ENCODE measurements at regions not wholly inside any gene's neighbourhood (a gene's known extent, or its start where the extent isn't known, plus 50 kb on each side); places are given as distances from the start of the nearest gene placed in this dataset.

GRCh38 chr14:87800216-87800615, 192.8 kb downstream of the GALC start:
- POLR2A ChIA-PET: no interaction called here
- H3K27me3 ChIP-seq (ENCODE audit: control insufficient read depth, insufficient read depth, low read length): no peaks in the 10 kb centered on the region
- H3K27ac ChIP-seq (ENCODE audit: low read depth, low read length): no peak overlapping the region
- TF ChIP-seq CTCF (IDR thresholded peaks at IDR 0.05; ENCODE audit: low read depth, low read length): no peak
- H3K9me3 ChIP-seq (ENCODE audit: control insufficient read depth, insufficient read depth, low read length): peaks cover 15% of the 10 kb centered on the region
- no peak overlapping the region for H3K4me3 ChIP-seq (ENCODE audit: low read depth, low read length)
- CTCF ChIA-PET: no interaction called here
- DNase-seq (ENCODE audit: low read depth, low spot score): no peak

GRCh38 chr14:87799400-87799799, 193.6 kb downstream of the GALC start:
- TF ChIP-seq CTCF (IDR thresholded peaks at IDR 0.05; ENCODE audit: low read depth, low read length): no peak
- Histone ChIP-seq H3K27ac (ENCODE audit: low read depth, low read length) (no peak overlapping the region), H3K27me3 (ENCODE audit: control insufficient read depth, insufficient read depth, low read length) (no peaks in the 10 kb centered on the region), H3K4me3 (ENCODE audit: low read depth, low read length) (no peak overlapping the region), H3K9me3 (ENCODE audit: control insufficient read depth, insufficient read depth, low read length) (peaks cover 15% of the 10 kb centered on the region)
- CTCF ChIA-PET: no interaction called here
- DNase-seq (ENCODE audit: low read depth, low spot score): no peak
- POLR2A ChIA-PET: no interaction called here

GRCh38 chr14:87797001-87797400, 196.0 kb downstream of the GALC start:
- DNase-seq (ENCODE audit: low read depth, low spot score): no peak
- H3K9me3 ChIP-seq (ENCODE audit: control insufficient read depth, insufficient read depth, low read length): peaks cover 20% of the 10 kb centered on the region
- no peaks in the 10 kb centered on the region for H3K27me3 ChIP-seq (ENCODE audit: control insufficient read depth, insufficient read depth, low read length)
- H3K27ac ChIP-seq (ENCODE audit: low read depth, low read length): no peak overlapping the region
- ChIA-PET POLR2A (no interaction called here), CTCF (no interaction called here)
- no peak overlapping the region for H3K4me3 ChIP-seq (ENCODE audit: low read depth, low read length)
- no peak for TF ChIP-seq CTCF (IDR thresholded peaks at IDR 0.05; ENCODE audit: low read depth, low read length)

- no peak for TF ChIP-seq CTCF (IDR thresholded peaks at IDR 0.05; ENCODE audit: low read depth, low read length)
- DNase-seq (ENCODE audit: low read depth, low spot score): no peak
- Histone ChIP-seq H3K27ac (ENCODE audit: low read depth, low read length) (no peak overlapping the region), H3K4me3 (ENCODE audit: low read depth, low read length) (no peak overlapping the region), H3K9me3 (ENCODE audit: control insufficient read depth, insufficient read depth, low read length) (peaks cover 20% of the 10 kb centered on the region), H3K27me3 (ENCODE audit: control insufficient read depth, insufficient read depth, low read length) (no peaks in the 10 kb centered on the region)
- ChIA-PET CTCF (no interaction called here), POLR2A (no interaction called here)
These were observed 198.4 kb downstream of the GALC start for GRCh38 chr14:87794561-87794960.

GRCh38 chr14:87785897-87786296, 207.1 kb downstream of the GALC start:
- peaks cover 9% of the 10 kb centered on the region for H3K9me3 ChIP-seq (ENCODE audit: control insufficient read depth, insufficient read depth, low read length)
- ChIA-PET POLR2A (no interaction called here), CTCF (no interaction called here)
- no peak overlapping the region for H3K27ac ChIP-seq (ENCODE audit: low read depth, low read length)
- no peak overlapping the region for H3K4me3 ChIP-seq (ENCODE audit: low read depth, low read length)
- no peak for DNase-seq (ENCODE audit: low read depth, low spot score)
- no peaks in the 10 kb centered on the region for H3K27me3 ChIP-seq (ENCODE audit: control insufficient read depth, insufficient read depth, low read length)
- no peak for TF ChIP-seq CTCF (IDR thresholded peaks at IDR 0.05; ENCODE audit: low read depth, low read length)

Data from AG04450 (cell line).